Astrocyte of the spinal cord (primary cell): ENCODE measurements at regions not wholly inside any gene's neighbourhood (a gene's known extent, or its start where the extent isn't known, plus 50 kb on each side); places are given as distances from the start of the nearest gene placed in this dataset.

Source experiments
- DNase-seq: peaks from one replicate; pipeline ENCODE4 v3.0.0; 2011; ENCODE audit warnings: low read depth, low spot score
- H3K4me3 ChIP-seq: 2 replicates; pipeline ENCODE4 v1.5.1; 2011; ENCODE audit warnings: low read depth, mild to moderate bottlenecking, low read length, moderate library complexity
- CTCF ChIP-seq: IDR thresholded peaks from 2 replicates; pipeline ENCODE4 v1.5.1; 2012; ENCODE audit warnings: low read depth, mild to moderate bottlenecking, low read length, inconsistent platforms
- in situ Hi-C: cut with HindIII; loops from 2 replicates; pipeline ENCODE4 v1.10.0; 2017; ENCODE audit warnings: low sequenced_read_pairs

- no peak overlapping the region for H3K4me3 ChIP-seq
- in situ Hi-C loops, result no loop called here
- DNase-seq, result no peak
- TF ChIP-seq CTCF, result no peak
Observed at GRCh38 chr5:158283397-158283796, 424.5 kb upstream of the CLINT1 start.

GRCh38 chr5:158278216-158278925 lies 419.4 kb upstream of the CLINT1 start:
- in situ Hi-C loops, result no loop called here
- no peak overlapping the region for H3K4me3 ChIP-seq
- TF ChIP-seq CTCF, result no peak
- no peak for DNase-seq

- in situ Hi-C loops, result no loop called here
- DNase-seq, result no peak
- TF ChIP-seq CTCF, result no peak
- H3K4me3 ChIP-seq, result no peak overlapping the region
Observed at GRCh38 chr5:158277276-158277675, 418.3 kb upstream of the CLINT1 start.

- H3K4me3 ChIP-seq, result no peak overlapping the region
- TF ChIP-seq CTCF, result no peak
- DNase-seq, result no peak
- in situ Hi-C loops, result no loop called here
Observed at GRCh38 chr5:158276692-158277091, 417.7 kb upstream of the CLINT1 start.

- H3K4me3 ChIP-seq, result no peak overlapping the region
- no peak for DNase-seq
- TF ChIP-seq CTCF, result no peak
- in situ Hi-C loops, result no loop called here
Observed at GRCh38 chr5:158275511-158275910, 416.6 kb upstream of the CLINT1 start.

- in situ Hi-C loops, result no loop called here
- no peak for DNase-seq
- no peak overlapping the region for H3K4me3 ChIP-seq
- TF ChIP-seq CTCF, result no peak
Observed at GRCh38 chr5:158273035-158273434, 414.1 kb upstream of the CLINT1 start.

GRCh38 chr5:158272409-158272808 lies 413.5 kb upstream of the CLINT1 start:
- no peak for TF ChIP-seq CTCF
- in situ Hi-C loops, result no loop called here

More at GRCh38 chr5:158272409-158272808, 413.5 kb upstream of the CLINT1 start:
- DNase-seq, result no peak
- no peak overlapping the region for H3K4me3 ChIP-seq
